Peyer's patch (tissue), 4 donors: ENCODE measurements at regions not wholly inside any gene's neighbourhood (a gene's known extent, or its start where the extent isn't known, plus 50 kb on each side); places are given as distances from the start of the nearest gene placed in this dataset.

Source experiments
- DNase-seq, 3 donors: peaks; one replicate each; pipeline ENCODE4 v3.0.0-alpha.2; 2017 to 2019
- H3K27ac ChIP-seq, 4 donors: fragments of 200-600 bp; sonication (generic); one replicate each; pipeline ENCODE4 v1.5.1; 2016 to 2019
- H3K27me3 ChIP-seq, 2 donors: fragments of 200-600 bp; sonication (generic); one replicate each; pipeline ENCODE4 v1.5.1; 2019
- H3K36me3 ChIP-seq, 3 donors: fragments of 200-600 bp; sonication (generic); one replicate each; pipeline ENCODE4 v1.5.1; 2016 to 2019
- H3K4me1 ChIP-seq, 4 donors: fragments of 200-600 bp; sonication (generic); one replicate each; pipeline ENCODE4 v1.5.1; 2016 to 2019
- H3K4me3 ChIP-seq, 4 donors: fragments of 200-600 bp; sonication (generic); 1 replicate in 3 of 4; 2 replicates in 1 of 4; pipeline ENCODE4 v1.5.1; 2016 to 2019; ENCODE audit warnings: mild to moderate bottlenecking in 1 of 4
- H3K9me3 ChIP-seq, 4 donors: fragments of 200-600 bp; sonication (generic); one replicate each; pipeline ENCODE4 v1.5.1; 2016 to 2019; ENCODE audit warnings: mild to moderate bottlenecking in 1 of 4
- CTCF ChIP-seq, 6 experiments: fragments of 450-650 bp in 4 of 6; fragments of 200-600 bp in 2 of 6; sonication (generic) in 1 of 6; IDR thresholded peaks; one replicate each; pipeline ENCODE4 v1.5.1; 2017 to 2019; ENCODE audit warnings: antibody characterized with exemption in 6 of 6, mild to moderate bottlenecking in 3 of 6, moderate library complexity in 1 of 6
- POLR2A ChIP-seq, 2 donors: fragments of 450-650 bp; IDR thresholded peaks; one replicate each; pipeline ENCODE4 v1.5.1; 2017; ENCODE audit warnings: antibody characterized with exemption in 2 of 2, mild to moderate bottlenecking in 2 of 2, moderate library complexity in 2 of 2

GRCh38 chr4:177064116-177064515 lies 245.6 kb upstream of the NEIL3 start:
- Histone ChIP-seq H3K27me3 (no peaks in the 10 kb centered on the region), H3K9me3 (no peaks in the 10 kb centered on the region), H3K27ac (no peak overlapping the region), H3K36me3 (no peaks in the 10 kb centered on the region), H3K4me1 (no peaks in the 10 kb centered on the region), H3K4me3 (no peak overlapping the region)
- no peak for TF ChIP-seq POLR2A (IDR thresholded peaks at IDR 0.05)
- TF ChIP-seq CTCF (IDR thresholded peaks at IDR 0.05) = no peak
- DNase-seq = no peak

DNA sequence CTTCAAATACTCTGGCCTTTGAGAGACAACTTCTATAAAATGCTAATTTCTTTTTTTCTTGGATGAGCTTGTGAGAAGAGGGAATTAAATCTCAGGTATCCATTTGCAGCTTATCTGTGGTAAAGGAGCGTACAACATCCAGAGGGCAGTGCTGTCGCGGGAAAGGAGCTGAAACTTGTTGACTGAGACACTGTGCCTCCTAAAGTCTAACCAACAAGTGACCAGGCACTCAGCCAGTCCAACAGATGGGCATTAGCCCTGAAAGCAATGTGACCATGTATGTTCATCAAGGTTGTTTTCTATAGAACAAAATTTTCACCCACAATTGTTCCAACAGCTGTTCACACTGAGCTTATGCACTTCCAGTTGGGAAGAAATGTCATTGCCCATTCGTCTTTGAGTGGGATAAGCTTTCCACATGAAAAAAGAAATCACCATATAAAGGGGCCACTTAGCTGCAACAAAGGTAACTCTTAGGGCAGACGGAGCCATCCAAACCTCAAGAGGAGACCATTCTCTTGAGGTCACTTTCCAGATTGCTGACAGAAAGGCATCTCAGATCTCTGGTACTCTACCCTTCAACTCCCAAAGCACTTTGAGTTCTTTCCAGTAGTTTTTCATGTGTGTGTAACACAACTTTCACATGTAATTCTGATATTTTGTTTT lies 244.8 kb upstream of the NEIL3 start:
- TF ChIP-seq CTCF (IDR thresholded peaks at IDR 0.05) = no peak
- TF ChIP-seq POLR2A (IDR thresholded peaks at IDR 0.05) = no peak

GRCh38 chr4:177066746-177067145 lies 242.9 kb upstream of the NEIL3 start:
- Histone ChIP-seq H3K9me3 (no peaks in the 10 kb centered on the region), H3K4me3 (no peak overlapping the region), H3K4me1 (no peaks in the 10 kb centered on the region), H3K27ac (no peak overlapping the region), H3K36me3 (no peaks in the 10 kb centered on the region), H3K27me3 (no peaks in the 10 kb centered on the region)
- no peak for DNase-seq
- TF ChIP-seq POLR2A (IDR thresholded peaks at IDR 0.05) = no peak
- no peak for TF ChIP-seq CTCF (IDR thresholded peaks at IDR 0.05)

More for the DNA sequence above, 244.8 kb upstream of the NEIL3 start:
- Histone ChIP-seq H3K4me1 (no peaks in the 10 kb centered on the region), H3K36me3 (no peaks in the 10 kb centered on the region), H3K9me3 (no peaks in the 10 kb centered on the region), H3K4me3 (no peak overlapping the region), H3K27me3 (no peaks in the 10 kb centered on the region), H3K27ac (no peak overlapping the region)
- no peak for DNase-seq

GRCh38 chr4:177070533-177071058 lies 239.1 kb upstream of the NEIL3 start:
- H3K4me3 ChIP-seq = no peak overlapping the region
- H3K4me1 ChIP-seq = no peaks in the 10 kb centered on the region
- no peak overlapping the region for H3K27ac ChIP-seq
- no peak for DNase-seq
- H3K9me3 ChIP-seq = no peaks in the 10 kb centered on the region
- TF ChIP-seq POLR2A (IDR thresholded peaks at IDR 0.05) (no peak), CTCF (IDR thresholded peaks at IDR 0.05) (no peak)
- H3K27me3 ChIP-seq = no peaks in the 10 kb centered on the region
- H3K36me3 ChIP-seq = no peaks in the 10 kb centered on the region

GRCh38 chr4:177077095-177077971 lies 232.3 kb upstream of the NEIL3 start:
- no peaks in the 10 kb centered on the region for H3K9me3 ChIP-seq
- no peak overlapping the region for H3K4me3 ChIP-seq
- no peaks in the 10 kb centered on the region for H3K27me3 ChIP-seq
- no peak for DNase-seq
- TF ChIP-seq POLR2A (IDR thresholded peaks at IDR 0.05) (no peak), CTCF (IDR thresholded peaks at IDR 0.05) (no peak)
- H3K27ac ChIP-seq = no peak overlapping the region
- no peaks in the 10 kb centered on the region for H3K36me3 ChIP-seq
- no peaks in the 10 kb centered on the region for H3K4me1 ChIP-seq
